Esophagus mucosa (tissue), 1 donor: ENCODE measurements at regions not wholly inside any gene's neighbourhood (a gene's known extent, or its start where the extent isn't known, plus 50 kb on each side); places are given as distances from the start of the nearest gene placed in this dataset.

Experiments
- ATAC-seq: fragments of 200-7000 bp; cut with Tn5 transposase; one replicate; pipeline ENCODE4 v1.9.1; 2020
- donor health status: DM: yes; HTN: yes; CAD: no.

DNA sequence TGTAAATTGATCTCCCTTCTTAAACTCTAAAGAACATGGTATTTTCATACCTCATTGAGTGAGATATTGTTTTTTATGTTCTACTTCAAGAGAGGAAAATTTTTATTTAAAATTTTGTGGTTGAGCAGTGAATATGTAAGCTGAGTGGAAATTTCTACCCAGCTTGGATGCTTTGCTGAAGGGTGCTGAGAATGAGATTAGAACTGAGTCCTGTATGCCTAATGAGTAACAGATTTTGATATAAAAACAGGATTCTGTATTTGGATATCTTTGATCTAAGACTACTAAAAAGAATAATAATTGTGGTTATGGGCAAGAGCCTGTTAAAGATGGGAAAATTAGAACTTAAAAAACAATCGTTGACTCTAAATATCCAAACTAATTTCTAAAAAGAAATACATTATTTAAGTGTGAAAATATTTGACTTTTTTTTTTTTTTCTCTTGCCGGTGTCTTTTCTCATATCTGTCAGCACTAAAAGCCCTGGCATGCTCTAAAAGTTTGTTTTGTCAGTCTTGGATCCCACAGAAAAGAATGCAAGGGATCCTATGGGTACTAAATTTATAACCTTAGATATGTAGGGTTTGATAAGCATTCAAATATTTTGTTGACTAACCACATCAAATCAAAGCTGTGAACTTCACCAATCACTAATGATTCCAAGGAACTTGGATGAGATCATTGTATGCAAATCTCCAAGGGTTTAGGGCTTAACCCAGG, 652.3 kb downstream of the PTPRC start:
- ATAC-seq, result no peak

- no peak for ATAC-seq
Observed at GRCh38 chr1:199292896-199293295, 654.1 kb downstream of the PTPRC start.

- no peak for ATAC-seq
Observed at GRCh38 chr1:199295107-199295506, 656.3 kb downstream of the PTPRC start.

GRCh38 chr1:199297174-199297573, 658.3 kb downstream of the PTPRC start:
- no peak for ATAC-seq

- no peak for ATAC-seq
Observed at GRCh38 chr1:199297887-199298286, 659.0 kb downstream of the PTPRC start.

DNA sequence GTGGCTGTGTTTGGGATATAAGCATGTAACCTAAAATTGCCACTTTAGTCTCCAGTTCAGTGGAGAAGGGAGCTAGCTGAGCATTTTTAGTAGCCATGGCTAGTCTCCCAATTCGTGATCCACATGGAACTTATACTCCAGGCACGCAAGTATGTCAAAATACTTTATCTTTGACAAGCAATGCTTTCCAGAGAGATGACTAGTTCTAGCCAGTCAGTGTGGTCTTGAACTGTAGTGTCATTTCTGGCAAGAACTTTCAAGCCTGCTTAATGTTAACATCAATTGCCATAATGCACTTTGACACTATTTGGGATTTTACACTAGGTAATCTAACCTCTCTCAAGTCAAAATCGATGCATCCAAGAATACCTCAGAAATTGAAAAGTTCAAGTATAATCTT, 660.0 kb downstream of the PTPRC start:
- no peak for ATAC-seq

DNA sequence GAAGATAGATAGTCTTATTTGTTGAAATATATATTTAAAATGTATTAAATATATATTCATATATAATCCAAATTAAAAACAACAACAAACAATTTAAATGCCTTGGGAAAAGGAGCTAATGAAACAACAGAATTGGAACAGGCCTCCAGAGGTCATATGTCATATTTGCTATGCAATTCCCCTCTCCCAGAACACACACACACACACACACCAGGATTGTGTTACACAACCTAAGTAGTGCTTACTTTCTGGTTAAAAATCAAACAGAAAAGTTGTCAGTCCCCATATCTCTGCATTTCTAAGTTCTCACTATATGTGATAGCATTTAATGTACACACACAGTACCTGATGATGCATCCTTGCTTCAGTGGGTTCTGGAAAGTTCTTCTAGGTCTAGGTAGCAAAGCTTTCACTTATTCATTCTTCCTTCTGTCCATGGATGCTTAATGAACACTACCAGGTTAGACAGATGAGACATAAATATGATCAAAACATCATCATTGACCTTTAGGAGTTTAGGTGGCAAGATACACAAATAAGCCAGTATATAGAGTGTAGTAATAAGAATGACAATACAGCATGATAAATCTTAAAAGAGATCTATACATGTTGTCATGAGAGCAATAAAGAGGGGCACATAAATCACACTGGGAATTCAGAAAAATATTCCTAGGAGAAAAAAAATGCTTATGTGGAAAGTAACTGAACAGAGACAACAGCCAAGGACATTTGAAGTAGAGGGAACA, 662.8 kb downstream of the PTPRC start:
- ATAC-seq, result no peak

DNA sequence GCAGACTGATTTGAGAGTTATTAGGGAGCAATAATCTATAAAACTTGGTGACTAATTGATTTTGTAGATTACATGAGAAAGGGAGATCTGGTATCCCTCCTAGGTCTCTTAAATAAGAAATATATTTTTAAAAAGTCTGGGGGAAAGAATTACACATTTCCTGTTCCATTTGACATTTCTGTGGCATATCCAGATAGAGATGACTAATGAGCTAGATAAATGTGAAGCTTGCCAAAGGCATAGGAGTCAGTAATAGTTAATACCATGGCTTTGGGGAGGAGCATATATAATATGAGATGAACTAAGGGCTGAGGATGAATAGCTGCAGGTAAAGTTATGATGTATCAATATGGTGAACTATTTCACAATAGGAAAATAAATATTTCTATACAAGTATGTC, 663.7 kb downstream of the PTPRC start:
- no peak for ATAC-seq

DNA sequence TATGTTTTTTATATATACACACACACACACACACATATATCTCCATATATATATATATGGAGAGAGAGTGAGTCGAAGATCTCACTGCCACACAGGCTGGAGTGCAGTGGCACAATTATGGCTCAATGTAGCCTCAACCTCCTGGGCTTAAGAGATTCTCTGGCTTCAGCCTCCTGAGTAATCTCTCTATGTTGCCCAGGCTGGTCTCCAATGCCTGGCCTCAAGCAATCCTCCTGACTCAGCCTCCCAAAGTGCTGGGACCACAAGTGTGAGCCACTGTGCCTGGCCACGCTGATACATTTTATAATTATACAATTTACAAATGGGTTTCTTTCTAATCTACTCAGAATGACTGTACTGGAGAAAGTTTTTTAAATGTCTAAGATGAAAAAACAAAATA, 664.2 kb downstream of the PTPRC start:
- ATAC-seq, result no peak

GRCh38 chr1:199305053-199305452, 666.2 kb downstream of the PTPRC start:
- ATAC-seq, result no peak

DNA sequence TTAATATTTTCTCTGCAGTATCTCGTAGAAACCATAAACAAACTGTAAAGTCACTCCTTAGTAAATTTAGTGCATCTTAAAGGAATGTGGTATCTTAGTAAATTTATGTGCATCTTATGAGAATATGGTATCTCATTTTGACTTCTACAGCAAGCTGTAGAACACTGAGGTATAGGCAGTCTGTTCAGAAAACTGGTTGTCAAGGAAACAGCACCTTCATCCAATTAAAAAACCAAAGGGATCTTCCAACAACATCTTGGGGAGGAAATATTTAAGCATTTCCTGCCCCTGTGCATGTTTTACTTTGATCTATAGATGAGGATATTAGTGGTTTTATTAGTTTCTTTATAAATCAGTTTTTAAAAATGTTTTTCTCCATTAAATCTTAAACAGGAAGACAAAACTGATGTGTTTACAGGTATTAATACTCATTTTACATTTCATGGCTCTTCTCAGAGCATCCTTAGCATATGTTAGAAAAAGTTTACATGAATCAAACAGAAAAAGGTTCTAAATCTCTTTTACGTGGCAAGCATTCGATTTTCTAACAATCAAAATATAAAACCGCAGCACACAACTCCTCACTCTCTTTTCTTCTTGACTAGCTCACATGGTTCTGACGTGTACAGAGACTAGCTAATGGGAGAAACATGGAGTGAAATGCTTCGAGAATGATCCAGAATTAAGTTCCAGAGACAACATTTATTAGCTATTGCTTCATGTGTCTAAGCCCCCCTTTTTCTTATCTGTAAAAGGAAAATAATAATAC, 668.8 kb downstream of the PTPRC start:
- no peak for ATAC-seq

- no peak for ATAC-seq
Observed at GRCh38 chr1:199308349-199308846, 669.6 kb downstream of the PTPRC start.

DNA sequence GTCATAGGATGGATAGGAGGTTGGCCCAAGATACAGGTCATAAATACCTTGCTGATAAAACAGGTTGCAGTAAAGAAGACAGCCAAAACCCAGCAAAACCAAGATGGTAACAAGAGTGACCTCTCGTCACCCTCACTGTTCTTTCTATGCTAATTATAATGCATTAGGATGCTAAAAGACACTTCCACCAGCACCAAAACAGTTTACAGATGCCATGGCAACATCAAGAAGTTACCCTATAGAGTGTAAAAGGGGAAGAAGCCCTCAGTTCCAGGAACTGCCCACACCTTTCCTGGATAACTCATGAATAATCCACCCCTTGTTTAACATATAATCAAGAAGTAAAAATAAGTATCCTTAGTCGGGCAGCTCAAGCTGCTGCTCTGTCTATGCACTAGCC, 671.9 kb downstream of the PTPRC start:
- ATAC-seq, result no peak

DNA sequence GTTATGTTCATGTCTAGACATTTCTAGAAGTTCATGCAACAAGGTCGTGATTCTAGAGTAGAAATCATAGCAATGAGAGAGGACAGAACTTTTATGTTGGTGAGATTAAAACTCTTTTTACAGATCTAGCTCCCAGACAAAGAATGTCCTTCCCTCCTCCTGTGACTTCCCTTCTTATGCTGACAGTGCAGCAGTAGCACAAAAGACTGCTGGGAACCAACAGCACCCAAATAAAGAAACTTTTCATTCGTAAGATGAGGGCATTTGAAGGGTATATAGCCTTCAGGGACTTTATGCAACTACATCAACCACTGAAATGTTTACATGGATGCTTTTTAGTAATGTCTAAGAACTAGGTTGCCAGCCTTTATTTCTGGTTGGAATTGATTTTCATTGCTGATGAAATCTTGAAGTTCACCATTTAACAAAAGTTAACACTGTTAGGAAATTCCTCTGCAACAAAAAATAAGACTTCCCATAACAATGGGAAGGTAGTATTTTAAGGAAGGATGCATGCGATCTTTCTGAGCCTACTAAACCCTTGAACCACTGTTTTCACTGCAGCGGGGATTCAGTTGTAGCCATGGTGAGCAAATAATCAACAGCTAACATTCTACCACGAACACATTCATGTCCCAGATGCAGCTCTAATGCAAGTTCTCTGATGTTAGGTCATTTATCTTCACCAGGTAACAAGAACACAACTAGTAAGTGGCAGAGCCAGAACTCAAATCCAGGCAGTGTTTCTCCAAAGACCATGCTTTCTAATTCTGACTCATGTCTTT, 672.8 kb downstream of the PTPRC start:
- no peak for ATAC-seq

DNA sequence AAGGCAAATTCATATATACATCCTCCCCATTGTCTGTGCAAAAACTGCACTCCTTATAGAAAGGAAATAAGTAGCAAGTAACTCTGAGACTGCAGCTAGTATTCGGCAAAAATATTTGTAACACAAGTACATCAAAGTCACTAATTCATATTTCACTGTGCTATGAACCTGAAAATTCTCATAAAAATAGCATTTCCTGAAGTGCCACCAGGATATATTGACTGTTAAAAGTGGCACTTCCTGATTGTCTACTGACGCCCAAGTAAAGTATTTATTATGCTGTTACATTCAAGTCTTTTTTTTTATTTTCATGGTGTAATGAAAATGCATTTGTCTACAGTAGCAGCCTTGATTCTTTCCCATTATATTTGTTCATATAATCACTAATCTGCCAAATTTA, 673.8 kb downstream of the PTPRC start:
- ATAC-seq, result no peak

- no peak for ATAC-seq
Observed at GRCh38 chr1:199313444-199313843, 674.6 kb downstream of the PTPRC start.

DNA sequence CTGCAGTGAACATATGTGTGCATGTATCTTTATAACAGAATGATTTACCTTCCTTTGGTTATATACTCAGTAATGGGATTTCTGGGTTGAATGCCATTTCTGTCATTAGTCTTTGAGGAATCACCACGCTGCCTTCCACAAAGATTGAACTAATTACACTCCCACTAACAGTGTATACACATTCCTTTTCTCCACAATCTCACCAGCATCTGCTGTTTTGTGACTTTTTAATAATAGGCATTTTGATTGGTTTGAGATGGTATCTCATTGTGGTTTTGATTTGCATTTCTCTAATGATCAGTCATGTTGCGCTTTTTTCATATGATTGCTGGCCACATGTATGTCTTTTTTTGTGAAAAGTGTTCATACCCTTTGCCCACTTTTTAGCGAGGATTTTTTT, 680.5 kb downstream of the PTPRC start:
- no peak for ATAC-seq

GRCh38 chr1:199322278-199322677, 683.4 kb downstream of the PTPRC start:
- ATAC-seq, result no peak

GRCh38 chr1:199333180-199333579, 694.3 kb upstream of the NR5A2 start:
- no peak for ATAC-seq

DNA sequence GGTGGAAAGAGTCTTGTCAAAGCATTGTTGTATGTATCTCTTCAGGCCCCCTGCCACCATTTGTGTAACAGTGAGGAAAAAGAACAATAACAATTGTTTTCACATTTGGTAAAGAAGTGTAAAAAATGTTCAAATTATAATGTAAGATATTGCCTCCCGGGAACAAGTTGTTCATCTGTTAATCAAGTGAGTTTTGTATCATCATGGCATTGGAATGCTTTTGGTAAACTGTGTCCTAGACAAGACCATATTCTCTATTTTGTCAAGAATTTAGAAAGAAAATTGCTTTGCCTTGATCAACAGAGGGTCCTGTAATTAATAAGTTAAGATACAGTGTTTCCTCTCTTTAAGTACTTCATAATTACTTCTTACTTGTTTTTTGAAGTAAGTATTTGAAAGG, 692.0 kb upstream of the NR5A2 start:
- no peak for ATAC-seq

DNA sequence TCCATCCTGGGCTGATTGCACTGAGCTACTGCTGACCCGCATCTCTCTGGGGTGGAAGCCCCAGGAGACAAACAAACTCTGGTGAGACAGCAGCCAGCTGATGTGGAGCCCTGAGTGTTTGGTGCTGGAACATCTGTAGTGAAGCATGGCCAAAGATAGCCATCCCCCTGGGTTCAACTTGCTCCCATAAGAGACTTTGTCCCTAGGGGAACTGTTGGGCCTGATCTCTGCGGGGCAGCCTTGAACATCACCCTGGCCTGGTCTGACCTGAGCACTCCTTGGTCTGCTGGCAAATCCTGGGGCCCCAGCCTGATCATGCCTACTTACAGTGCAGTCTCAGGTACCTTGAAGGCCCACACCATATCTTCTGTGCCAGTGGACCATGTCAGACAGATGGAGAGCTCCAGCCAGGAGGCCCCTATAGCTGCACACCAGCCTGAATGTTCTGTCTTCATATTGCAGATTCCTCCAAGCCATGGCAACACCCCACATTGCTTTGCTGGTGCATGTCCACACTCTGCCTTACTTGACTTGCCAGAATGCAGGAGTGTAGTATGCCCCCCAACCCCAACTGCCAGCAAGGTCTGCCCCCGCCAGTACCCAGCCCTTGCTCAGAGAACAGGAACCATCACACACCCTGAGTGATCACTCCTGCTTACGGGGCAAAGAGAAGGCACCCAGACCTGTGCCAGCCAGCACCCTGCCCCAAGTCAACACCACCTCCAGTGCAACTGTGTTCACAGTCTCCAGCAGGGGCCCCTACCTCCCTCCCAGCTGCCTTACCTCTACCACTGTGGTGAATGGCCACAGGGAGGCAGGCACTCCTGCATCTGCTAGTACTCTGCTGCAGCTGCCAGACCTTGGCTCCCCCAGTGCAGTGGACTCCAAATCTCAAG, 690.5 kb upstream of the NR5A2 start:
- ATAC-seq, result no peak

DNA sequence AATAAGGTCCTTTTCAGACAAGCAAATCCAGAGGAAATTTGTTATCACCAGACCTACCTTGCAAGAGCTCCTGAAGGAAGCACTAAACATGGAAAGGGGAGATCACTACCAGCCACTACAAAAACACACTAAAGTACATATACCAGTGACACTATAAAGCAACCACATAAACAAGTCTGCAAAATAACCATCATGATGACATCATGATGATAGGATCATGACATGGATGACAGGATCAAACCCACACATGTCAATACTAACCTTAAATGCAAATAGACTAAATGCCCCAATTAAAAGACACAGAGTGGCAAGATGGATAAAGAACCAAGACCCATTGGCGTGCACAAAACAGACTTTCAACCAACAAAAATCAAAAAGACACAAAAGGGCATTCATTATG, 688.8 kb upstream of the NR5A2 start:
- no peak for ATAC-seq
